ENCODE measurements at regions not wholly inside any gene's neighbourhood (a gene's known extent, or its start where the extent isn't known, plus 50 kb on each side); places are given as distances from the start of the nearest gene placed in this dataset.

- no peak for TF ChIP-seq CTCF (conservative IDR thresholded peaks at IDR 0.05; ENCODE audit: low read depth in 2 of 2)
- TF ChIP-seq CREB1 (CRISPR knock-in tag; IDR thresholded peaks at IDR 0.05; ENCODE audit: low read depth), result no peak
- TF ChIP-seq EZH2phosphoT487 (IDR thresholded peaks at IDR 0.05; ENCODE audit: unreplicated experiment), result no peak
- TF ChIP-seq POLR2AphosphoS5 (IDR thresholded peaks at IDR 0.05; ENCODE audit: low read depth), result no peak
- TF ChIP-seq, protein P1, sequence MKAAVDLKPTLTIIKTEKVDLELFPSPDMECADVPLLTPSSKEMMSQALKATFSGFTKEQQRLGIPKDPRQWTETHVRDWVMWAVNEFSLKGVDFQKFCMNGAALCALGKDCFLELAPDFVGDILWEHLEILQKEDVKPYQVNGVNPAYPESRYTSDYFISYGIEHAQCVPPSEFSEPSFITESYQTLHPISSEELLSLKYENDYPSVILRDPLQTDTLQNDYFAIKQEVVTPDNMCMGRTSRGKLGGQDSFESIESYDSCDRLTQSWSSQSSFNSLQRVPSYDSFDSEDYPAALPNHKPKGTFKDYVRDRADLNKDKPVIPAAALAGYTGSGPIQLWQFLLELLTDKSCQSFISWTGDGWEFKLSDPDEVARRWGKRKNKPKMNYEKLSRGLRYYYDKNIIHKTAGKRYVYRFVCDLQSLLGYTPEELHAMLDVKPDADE (IDR thresholded peaks at IDR 0.05), result no peak
- TF ChIP-seq EZH2 (IDR thresholded peaks at IDR 0.05; ENCODE audit: low read depth, unreplicated experiment), result no peak
- no peak for TF ChIP-seq REST (IDR thresholded peaks at IDR 0.05; ENCODE audit: unreplicated experiment)
- TF ChIP-seq STAT1 (IDR thresholded peaks at IDR 0.05; ENCODE audit: unreplicated experiment), result no peak
- TF ChIP-seq ZNF331 (CRISPR knock-in tag; IDR thresholded peaks at IDR 0.05; ENCODE audit: low read depth), result no peak
- TF ChIP-seq, protein P2, sequence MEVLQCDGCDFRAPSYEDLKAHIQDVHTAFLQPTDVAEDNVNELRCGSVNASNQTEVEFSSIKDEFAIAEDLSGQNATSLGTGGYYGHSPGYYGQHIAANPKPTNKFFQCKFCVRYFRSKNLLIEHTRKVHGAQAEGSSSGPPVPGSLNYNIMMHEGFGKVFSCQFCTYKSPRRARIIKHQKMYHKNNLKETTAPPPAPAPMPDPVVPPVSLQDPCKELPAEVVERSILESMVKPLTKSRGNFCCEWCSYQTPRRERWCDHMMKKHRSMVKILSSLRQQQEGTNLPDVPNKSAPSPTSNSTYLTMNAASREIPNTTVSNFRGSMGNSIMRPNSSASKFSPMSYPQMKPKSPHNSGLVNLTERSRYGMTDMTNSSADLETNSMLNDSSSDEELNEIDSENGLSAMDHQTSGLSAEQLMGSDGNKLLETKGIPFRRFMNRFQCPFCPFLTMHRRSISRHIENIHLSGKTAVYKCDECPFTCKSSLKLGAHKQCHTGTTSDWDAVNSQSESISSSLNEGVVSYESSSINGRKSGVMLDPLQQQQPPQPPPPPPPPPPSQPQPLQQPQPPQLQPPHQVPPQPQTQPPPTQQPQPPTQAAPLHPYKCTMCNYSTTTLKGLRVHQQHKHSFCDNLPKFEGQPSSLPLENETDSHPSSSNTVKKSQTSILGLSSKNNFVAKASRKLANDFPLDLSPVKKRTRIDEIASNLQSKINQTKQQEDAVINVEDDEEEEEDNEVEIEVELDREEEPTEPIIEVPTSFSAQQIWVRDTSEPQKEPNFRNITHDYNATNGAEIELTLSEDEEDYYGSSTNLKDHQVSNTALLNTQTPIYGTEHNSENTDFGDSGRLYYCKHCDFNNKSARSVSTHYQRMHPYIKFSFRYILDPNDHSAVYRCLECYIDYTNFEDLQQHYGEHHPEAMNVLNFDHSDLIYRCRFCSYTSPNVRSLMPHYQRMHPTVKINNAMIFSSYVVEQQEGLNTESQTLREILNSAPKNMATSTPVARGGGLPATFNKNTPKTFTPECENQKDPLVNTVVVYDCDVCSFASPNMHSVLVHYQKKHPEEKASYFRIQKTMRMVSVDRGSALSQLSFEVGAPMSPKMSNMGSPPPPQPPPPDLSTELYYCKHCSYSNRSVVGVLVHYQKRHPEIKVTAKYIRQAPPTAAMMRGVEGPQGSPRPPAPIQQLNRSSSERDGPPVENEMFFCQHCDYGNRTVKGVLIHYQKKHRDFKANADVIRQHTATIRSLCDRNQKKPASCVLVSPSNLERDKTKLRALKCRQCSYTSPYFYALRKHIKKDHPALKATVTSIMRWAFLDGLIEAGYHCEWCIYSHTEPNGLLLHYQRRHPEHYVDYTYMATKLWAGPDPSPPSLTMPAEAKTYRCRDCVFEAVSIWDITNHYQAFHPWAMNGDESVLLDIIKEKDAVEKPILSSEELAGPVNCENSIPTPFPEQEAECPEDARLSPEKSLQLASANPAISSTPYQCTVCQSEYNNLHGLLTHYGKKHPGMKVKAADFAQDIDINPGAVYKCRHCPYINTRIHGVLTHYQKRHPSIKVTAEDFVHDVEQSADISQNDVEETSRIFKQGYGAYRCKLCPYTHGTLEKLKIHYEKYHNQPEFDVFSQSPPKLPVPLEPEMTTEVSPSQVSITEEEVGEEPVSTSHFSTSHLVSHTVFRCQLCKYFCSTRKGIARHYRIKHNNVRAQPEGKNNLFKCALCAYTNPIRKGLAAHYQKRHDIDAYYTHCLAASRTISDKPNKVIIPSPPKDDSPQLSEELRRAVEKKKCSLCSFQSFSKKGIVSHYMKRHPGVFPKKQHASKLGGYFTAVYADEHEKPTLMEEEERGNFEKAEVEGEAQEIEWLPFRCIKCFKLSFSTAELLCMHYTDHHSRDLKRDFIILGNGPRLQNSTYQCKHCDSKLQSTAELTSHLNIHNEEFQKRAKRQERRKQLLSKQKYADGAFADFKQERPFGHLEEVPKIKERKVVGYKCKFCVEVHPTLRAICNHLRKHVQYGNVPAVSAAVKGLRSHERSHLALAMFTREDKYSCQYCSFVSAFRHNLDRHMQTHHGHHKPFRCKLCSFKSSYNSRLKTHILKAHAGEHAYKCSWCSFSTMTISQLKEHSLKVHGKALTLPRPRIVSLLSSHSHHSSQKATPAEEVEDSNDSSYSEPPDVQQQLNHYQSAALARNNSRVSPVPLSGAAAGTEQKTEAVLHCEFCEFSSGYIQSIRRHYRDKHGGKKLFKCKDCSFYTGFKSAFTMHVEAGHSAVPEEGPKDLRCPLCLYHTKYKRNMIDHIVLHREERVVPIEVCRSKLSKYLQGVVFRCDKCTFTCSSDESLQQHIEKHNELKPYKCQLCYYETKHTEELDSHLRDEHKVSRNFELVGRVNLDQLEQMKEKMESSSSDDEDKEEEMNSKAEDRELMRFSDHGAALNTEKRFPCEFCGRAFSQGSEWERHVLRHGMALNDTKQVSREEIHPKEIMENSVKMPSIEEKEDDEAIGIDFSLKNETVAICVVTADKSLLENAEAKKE (CRISPR knock-in tag; IDR thresholded peaks at IDR 0.05), result no peak
Observed at GRCh38 chr5:88613051-88613450, 269.9 kb downstream of the MEF2C start.

Measured in GM23338 (cell line).